GM21717 (cell line): ENCODE measurements at regions not wholly inside any gene's neighbourhood (a gene's known extent, or its start where the extent isn't known, plus 50 kb on each side); places are given as distances from the start of the nearest gene placed in this dataset.
"Not testable (repeated sequence)": the region's sequence is repeated elsewhere in the genome, so short reads cannot be mapped to it uniquely, and the experiment has no call there.

Experiments used
- ATAC-seq: cut with Tn5 transposase; IDR thresholded peaks from one replicate; pipeline ENCODE4 v1.9.1; 2021; ENCODE audit warnings: mild to moderate bottlenecking, moderate library complexity; ENCODE audit not compliant: unreplicated experiment

GRCh38 chr6:121856296-121856695, 420.9 kb downstream of the GJA1 start:
- ATAC-seq = no peak

DNA sequence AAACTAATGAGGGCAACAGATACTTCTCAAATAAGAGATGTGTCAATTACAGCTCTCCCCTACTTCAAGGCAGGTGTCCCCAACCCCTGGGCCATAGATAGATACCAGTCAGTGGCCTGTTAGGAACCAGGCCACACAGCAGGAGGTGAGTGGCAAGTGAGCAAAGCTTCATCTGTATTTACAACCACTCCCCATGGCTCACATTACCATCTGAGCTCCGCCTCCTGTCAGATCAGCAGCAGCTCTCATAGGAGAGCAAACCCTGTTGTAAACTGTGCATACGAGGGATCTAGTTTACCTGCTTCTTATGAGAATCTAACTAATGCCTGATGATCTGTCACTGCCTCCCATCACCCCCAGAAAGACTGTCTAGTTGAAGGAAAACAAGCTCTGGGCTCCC, 422.1 kb downstream of the GJA1 start:
- no peak for ATAC-seq

GRCh38 chr6:121858310-121858709, 422.9 kb downstream of the GJA1 start:
- ATAC-seq = no peak

- no peak for ATAC-seq
Measured at GRCh38 chr6:121858986-121859385, 423.5 kb downstream of the GJA1 start.

DNA sequence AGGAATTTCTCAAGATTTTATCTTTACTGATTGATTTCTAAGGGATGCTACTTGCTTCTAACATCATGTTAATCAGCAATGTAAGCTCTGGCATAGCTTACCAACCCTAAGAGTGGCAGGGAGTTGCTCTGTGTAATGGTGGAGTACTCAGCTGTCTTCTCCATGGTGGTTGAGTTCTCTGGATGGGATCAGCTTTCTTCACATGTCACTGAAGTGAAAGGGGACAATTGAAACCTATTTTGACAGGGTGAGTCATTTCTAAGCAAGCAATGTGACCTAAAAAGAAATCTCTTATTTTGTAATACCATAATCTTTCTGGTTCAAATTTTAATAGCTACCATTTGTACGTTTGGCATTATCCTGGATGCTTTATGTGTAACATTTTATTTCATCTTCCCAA, 430.4 kb downstream of the GJA1 start:
- no peak for ATAC-seq

DNA sequence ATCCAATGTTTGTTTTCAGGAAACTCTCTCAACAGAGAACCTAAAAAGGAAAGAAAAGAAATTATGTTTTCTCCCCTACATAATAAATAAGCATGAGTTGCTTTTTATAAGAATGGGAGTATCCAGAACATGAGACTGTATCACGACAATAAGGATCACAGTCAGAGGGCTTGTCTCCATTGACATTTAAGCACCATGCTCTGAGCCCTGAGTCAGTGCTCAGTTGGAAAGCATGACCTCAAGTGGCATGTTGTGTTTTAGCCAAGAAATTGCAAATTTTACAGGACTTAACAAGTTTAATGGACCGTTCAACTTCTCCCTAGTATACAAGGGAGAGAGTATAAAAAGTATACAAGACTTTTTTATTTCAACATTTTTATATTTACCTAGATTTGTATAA, 431.6 kb downstream of the GJA1 start:
- ATAC-seq = no peak

DNA sequence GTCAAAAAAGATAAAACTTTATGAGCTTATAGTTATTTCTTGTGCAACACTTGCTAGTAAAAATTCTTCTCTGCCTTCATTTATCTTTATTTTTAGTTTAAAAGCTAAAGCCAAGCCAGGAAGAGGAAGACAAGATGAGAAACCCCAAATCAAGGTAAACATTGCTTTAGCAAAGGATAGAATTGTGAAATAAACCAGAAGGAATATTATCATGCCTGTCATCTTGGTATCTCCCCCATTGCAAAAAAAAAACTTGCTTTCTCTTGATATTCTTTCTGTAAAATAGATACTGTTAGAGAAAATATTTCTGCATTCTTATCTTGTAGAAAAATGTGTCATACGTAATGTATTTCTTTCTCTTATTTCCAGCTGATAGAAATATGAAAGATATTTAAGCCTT, 432.8 kb downstream of the GJA1 start:
- no peak for ATAC-seq

DNA sequence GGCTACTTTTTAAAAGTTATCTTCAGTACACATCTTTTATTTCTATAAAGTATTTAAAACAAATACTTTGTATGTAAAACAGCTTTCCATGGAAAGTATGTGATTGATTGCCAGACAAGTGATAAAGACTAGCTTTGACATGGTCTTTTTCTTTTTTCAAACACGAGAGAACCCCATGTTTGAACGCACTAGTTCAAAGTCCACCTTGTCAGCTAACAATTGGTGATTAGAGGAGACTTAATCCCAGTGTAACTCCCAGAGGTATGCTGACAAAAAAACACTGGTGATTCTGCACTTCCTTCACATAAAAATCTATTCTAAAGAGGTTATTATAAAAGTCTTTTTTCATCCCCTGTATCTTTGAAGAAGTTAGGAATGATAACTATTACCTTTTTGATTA, 438.1 kb downstream of the GJA1 start:
- no peak for ATAC-seq

GRCh38 chr6:121876721-121877120, 441.3 kb downstream of the GJA1 start:
- no peak for ATAC-seq

DNA sequence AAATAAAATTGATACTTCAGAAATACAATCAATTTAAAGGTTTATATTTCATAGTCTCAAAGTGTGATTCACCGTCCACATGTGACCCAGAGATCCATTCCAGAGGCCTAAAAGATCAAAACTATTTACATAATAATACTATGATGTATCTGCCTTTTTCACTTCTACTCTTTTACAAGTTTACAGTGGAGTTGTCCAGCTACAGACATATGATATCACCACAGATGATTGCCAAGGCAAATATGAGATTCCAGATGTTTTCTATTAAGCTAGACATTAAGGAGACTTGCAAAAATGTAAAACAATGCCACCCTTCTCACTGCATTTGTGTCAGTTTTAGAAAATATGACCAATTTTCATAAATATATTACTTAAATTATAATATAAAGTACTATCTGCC, 443.7 kb downstream of the GJA1 start:
- no peak for ATAC-seq

GRCh38 chr6:121880831-121881230, 445.4 kb downstream of the GJA1 start:
- no peak for ATAC-seq

DNA sequence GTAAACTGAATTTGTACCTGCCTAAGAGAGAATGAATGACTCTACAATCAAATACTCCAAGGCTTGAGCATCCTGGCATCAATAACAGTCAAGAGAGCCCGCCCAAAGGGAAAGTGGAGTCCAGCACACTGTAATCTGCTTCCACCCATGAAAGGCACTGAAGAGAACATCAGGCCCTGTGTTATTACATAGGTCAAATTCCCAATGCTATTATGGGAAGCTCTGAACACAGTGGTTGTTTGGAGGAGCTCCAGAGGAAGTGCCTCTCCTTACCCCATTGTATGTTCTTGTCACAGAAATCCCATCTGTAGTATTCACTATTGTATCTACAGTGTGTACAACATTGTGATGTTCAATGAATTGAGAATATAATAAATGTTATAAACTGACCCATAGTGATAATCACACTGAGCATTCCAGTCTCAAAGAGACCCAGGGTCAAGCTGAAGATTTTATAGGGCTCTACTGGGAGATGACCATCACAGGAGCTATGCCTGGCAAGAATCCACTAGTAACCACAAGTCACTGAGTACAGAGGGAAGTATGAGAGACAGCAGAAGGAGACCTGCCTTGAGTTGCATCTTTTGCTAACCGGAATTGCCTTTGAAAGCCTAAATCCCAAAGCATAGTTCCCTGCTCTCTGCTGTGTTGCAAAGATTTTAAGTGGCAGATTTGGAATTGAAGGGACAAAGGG, 446.7 kb downstream of the GJA1 start:
- ATAC-seq = no peak

DNA sequence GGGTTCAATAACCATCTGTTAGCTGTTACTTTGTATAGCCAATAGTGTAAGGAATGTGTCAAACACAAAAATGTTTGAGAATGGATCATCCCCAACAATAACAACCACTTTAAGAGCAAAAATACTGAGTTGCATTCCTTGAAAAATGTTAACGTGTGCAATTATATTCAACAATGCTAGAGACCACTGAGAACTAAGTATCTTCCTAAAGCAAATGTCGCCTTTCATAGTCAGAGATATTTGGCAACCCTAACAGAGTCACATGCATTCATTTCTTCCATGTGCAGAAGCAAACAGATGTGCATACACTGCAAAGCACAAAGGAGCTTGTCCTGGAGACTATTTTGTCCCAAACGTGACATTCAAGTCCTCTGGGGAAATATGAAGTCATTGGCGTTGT, 448.6 kb downstream of the GJA1 start:
- no peak for ATAC-seq

GRCh38 chr6:121884620-121885019, 449.2 kb downstream of the GJA1 start:
- no peak for ATAC-seq

GRCh38 chr6:121885399-121886152, 450.1 kb downstream of the GJA1 start:
- ATAC-seq = no peak

- ATAC-seq = no peak
Measured at GRCh38 chr6:121886223-121886830, 450.9 kb downstream of the GJA1 start.

GRCh38 chr6:121887724-121888123, 452.3 kb downstream of the GJA1 start:
- ATAC-seq = no peak

GRCh38 chr6:121890307-121890910, 455.0 kb downstream of the GJA1 start:
- ATAC-seq = no peak

DNA sequence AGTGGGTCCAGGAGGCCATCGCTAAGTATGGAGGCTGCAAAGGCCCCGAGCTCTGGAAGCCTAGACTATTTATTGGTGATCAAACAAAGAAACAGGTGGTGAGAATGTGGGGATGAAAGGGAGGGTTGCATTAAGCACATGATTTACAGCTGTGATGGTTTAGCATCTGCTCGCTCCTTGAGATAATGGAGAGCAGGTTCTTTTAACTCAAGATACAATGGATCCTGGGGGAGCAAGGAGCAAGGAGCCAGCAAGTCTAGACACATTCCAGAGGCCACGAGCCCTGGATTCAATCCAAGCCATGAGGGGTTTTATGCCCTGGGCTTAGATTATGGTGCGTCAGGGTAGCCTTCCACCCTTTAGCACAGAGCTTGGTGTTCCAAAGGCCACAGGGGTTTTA, 460.3 kb downstream of the GJA1 start:
- ATAC-seq = not testable (repeated sequence)

- no peak for ATAC-seq
Measured at GRCh38 chr6:121896363-121896762, 460.9 kb downstream of the GJA1 start.

- ATAC-seq = no peak
Measured at GRCh38 chr6:121896771-121897170, 461.3 kb downstream of the GJA1 start.

- no peak for ATAC-seq
Measured at GRCh38 chr6:121897337-121897760, 461.9 kb downstream of the GJA1 start.
